K562 (cell line): ENCODE measurements at regions not wholly inside any gene's neighbourhood (a gene's known extent, or its start where the extent isn't known, plus 50 kb on each side); places are given as distances from the start of the nearest gene placed in this dataset.

ENCODE experiments used
- ATAC-seq: fragments of 200-7000 bp; cut with Tn5 transposase; 3 replicates; pipeline ENCODE4 v1.9.1; 2020; ENCODE audit warnings: moderate library complexity
- BruUV-seq: library from RNA; stranded (reverse); fragments of 400-500 nt; replicated peaks from 2 replicates; lab custom pipeline; 2021; lab: Mats Ljungman, UMichigan
- CTCF ChIA-PET: fragments of 300-600 bp; formaldehyde crosslinking; extraction: SDS; loops from one replicate; lab custom pipeline; 2021; ENCODE audit warnings: low intra/inter-chr PET ratio; lab: Yijun Ruan, JAX
- POLR2A ChIA-PET: fragments of 300-600, 350-650 bp; sonication (Branson Sonifier 250); formaldehyde crosslinking; extraction: SDS; loops from one replicate; lab custom pipeline; 2021; ENCODE audit warnings: antibody characterized with exemption, inconsistent platforms; lab: Yijun Ruan, JAX
- DNase-seq, 4 experiments: peaks; one replicate each; pipeline versions ENCODE4 v3.0.0 to v3.0.0-alpha.2; 2011 to 2018; ENCODE audit warnings: low spot score in 3 of 4, mixed read lengths in 3 of 4; ENCODE audit errors: extremely low read depth in 1 of 4
- FAIRE-seq: peaks from 2 replicates; lab custom pipeline; 2011; peaks lifted over from hg19 to GRCh38; lab: Jason Lieb, UNC
- H2AFZ ChIP-seq: 2 replicates; pipeline ENCODE4 v1.6.0; 2011; ENCODE audit warnings: low read depth, low read length, control low read depth, inconsistent platforms
- H3K27ac ChIP-seq: fragments of 200-600 bp; 3 replicates; pipeline ENCODE4 v1.8.0; 2011; ENCODE audit warnings: low read depth, mild to moderate bottlenecking, control low read depth, inconsistent platforms, low read length, moderate library complexity, mixed read lengths; ENCODE audit errors: extremely low read depth
- H3K27me3 ChIP-seq, 2 experiments: fragments of 300-600 bp in 1 of 2; 2 replicates in 1 of 2; 3 replicates in 1 of 2; pipeline versions ENCODE4 v1.6.0 to v1.8.0; 2011; ENCODE audit warnings: inconsistent platforms in 2 of 2, low read length in 2 of 2, mild to moderate bottlenecking in 1 of 2, mixed read lengths in 1 of 2, moderate library complexity in 1 of 2; ENCODE audit not compliant: control insufficient read depth in 2 of 2, insufficient read depth in 2 of 2
- H3K36me3 ChIP-seq: fragments of 300-600 bp; 3 replicates; pipeline ENCODE4 v1.8.0; 2011; ENCODE audit warnings: mild to moderate bottlenecking, low read length, inconsistent platforms; ENCODE audit not compliant: control insufficient read depth, insufficient read depth
- H3K4me1 ChIP-seq, 2 experiments: fragments of 200-600 bp in 1 of 2; replicated peaks in 1 of 2; 2 replicates in 1 of 2; 3 replicates in 1 of 2; pipeline versions ENCODE4 v1.5.1 to v1.8.0; 2011; ENCODE audit warnings: inconsistent platforms in 2 of 2, low read length in 2 of 2, mild to moderate bottlenecking in 1 of 2, mixed read lengths in 1 of 2, moderate library complexity in 1 of 2; ENCODE audit not compliant: control insufficient read depth in 2 of 2, insufficient read depth in 2 of 2
- H3K4me2 ChIP-seq: 2 replicates; pipeline ENCODE4 v1.6.1; 2011; ENCODE audit warnings: low read length, control low read depth, inconsistent platforms, mixed read lengths; ENCODE audit not compliant: insufficient read depth
- H3K4me3 ChIP-seq: fragments of 200-600 bp; sonication (generic), shearing (Covaris generic); 2 replicates; pipeline ENCODE4 v1.5.1; 2016; ENCODE audit warnings: control low read depth, inconsistent platforms
- H3K79me2 ChIP-seq: fragments of 200-600 bp; 3 replicates; pipeline ENCODE4 v1.8.0; 2011; ENCODE audit warnings: low read length, inconsistent platforms; ENCODE audit not compliant: control insufficient read depth, insufficient read depth
- H3K9ac ChIP-seq, 2 experiments: 2 replicates each; pipeline versions ENCODE4 v1.6.0 to v1.6.1; 2011; ENCODE audit warnings: low read depth in 2 of 2, low read length in 2 of 2, control low read depth in 1 of 2, inconsistent platforms in 1 of 2, mild to moderate bottlenecking in 1 of 2, mixed read lengths in 1 of 2; ENCODE audit not compliant: insufficient read depth in 1 of 2
- H3K9me1 ChIP-seq: one replicate; pipeline ENCODE4 v1.6.0; 2011; ENCODE audit warnings: inconsistent platforms, mild to moderate bottlenecking, low read length, moderate library complexity; ENCODE audit not compliant: control insufficient read depth, insufficient read depth
- H3K9me3 ChIP-seq: replicated peaks from 2 replicates; pipeline ENCODE4 v1.5.1; 2011; ENCODE audit warnings: low read depth, low read length, inconsistent platforms; ENCODE audit not compliant: control insufficient read depth, insufficient read depth
- H4K20me1 ChIP-seq: replicated peaks from 2 replicates; pipeline ENCODE4 v1.6.1; 2011; ENCODE audit warnings: low read length, inconsistent platforms, mixed read lengths; ENCODE audit not compliant: control insufficient read depth, insufficient read depth
- ARID2 ChIP-seq: fragments of 450-650 bp; IDR thresholded peaks from 2 replicates; pipeline ENCODE4 v1.6.1; 2017; ENCODE audit warnings: antibody characterized with exemption, mild to moderate bottlenecking
- CBX2 ChIP-seq: fragments of 200-600 bp; sonication (generic); IDR thresholded peaks from one replicate; pipeline ENCODE4 v1.6.1; 2012; ENCODE audit warnings: mild to moderate bottlenecking, low read length, inconsistent platforms; ENCODE audit not compliant: insufficient read depth, poor library complexity, severe bottlenecking
- CREM ChIP-seq: IDR thresholded peaks from 2 replicates; pipeline ENCODE4 v1.6.1; 2014; ENCODE audit warnings: antibody characterized with exemption, low read depth
- DMBX1 ChIP-seq: fragments of 250-450 bp; sonication (Bioruptor Pico); IDR thresholded peaks from 2 replicates; pipeline ENCODE4 v1.8.0; 2022; ENCODE audit warnings: inconsistent platforms, mild to moderate bottlenecking, moderate library complexity, borderline replicate concordance
- ESRRB ChIP-seq: fragments of 250-450 bp; sonication (Bioruptor Pico); IDR thresholded peaks from 2 replicates; pipeline ENCODE4 v1.5.0; 2020; ENCODE audit warnings: mild to moderate bottlenecking, moderate library complexity, borderline replicate concordance
- FUS ChIP-seq: fragments of 200-400 bp; formaldehyde crosslinking; optimal IDR thresholded peaks from 2 replicates; pipeline ENCODE3; 2017; ENCODE audit warnings: low read depth, low read length
- GTF2F1 ChIP-seq: IDR thresholded peaks from 2 replicates; pipeline ENCODE4 v1.6.1; 2011; ENCODE audit warnings: low read depth, low read length, improper control_type of control experiment
- HNRNPUL1 ChIP-seq: fragments of 200-400 bp; formaldehyde crosslinking; IDR thresholded peaks from 2 replicates; pipeline ENCODE4 v1.6.1; 2017; ENCODE audit warnings: low read length
- NR2C2 ChIP-seq, 2 experiments: fragments of 200-800 bp in 1 of 2; sonication (Bioruptor generic) in 1 of 2; sonication (generic) in 1 of 2; formaldehyde crosslinking in 1 of 2; IDR thresholded peaks; 2 replicates each; pipeline versions ENCODE4 v1.6.1 to v1.8.0; 2016 to 2022; ENCODE audit warnings: mild to moderate bottlenecking in 1 of 2, missing compliant biosample characterization in 1 of 2, missing genetic modification characterization in 1 of 2, missing genetic modification reagents in 1 of 2
- NR4A1 ChIP-seq, 2 experiments: fragments of 250-450 bp in 1 of 2; fragments of 450-650 bp in 1 of 2; sonication (Bioruptor Pico) in 1 of 2; IDR thresholded peaks; 2 replicates each; pipeline versions ENCODE4 v1.4.0 to v1.6.1; 2016 to 2020; ENCODE audit warnings: mild to moderate bottlenecking in 2 of 2, missing compliant biosample characterization in 1 of 2, missing genetic modification characterization in 1 of 2, moderate library complexity in 1 of 2
- OTX1 ChIP-seq: fragments of 450-650 bp; formaldehyde crosslinking; IDR thresholded peaks from 2 replicates; pipeline ENCODE4 v1.4.0; 2022; ENCODE audit warnings: mild to moderate bottlenecking
- PML ChIP-seq: IDR thresholded peaks from 2 replicates; pipeline ENCODE4 v1.6.1; 2012; ENCODE audit warnings: low read length, inconsistent platforms
- SOX6 ChIP-seq: fragments of 450-650 bp; IDR thresholded peaks from 2 replicates; pipeline ENCODE4 v1.6.1; 2014; ENCODE audit warnings: mild to moderate bottlenecking
- SP1 ChIP-seq: sonication (generic); formaldehyde crosslinking; IDR thresholded peaks from 2 replicates; pipeline ENCODE4 v1.8.1; 2022; ENCODE audit warnings: mild to moderate bottlenecking, missing genetic modification reagents
- YY1 ChIP-seq, 3 experiments: IDR thresholded peaks; 2 replicates each; pipeline ENCODE4 v1.6.1; 2011; ENCODE audit warnings: low read length in 2 of 3, mild to moderate bottlenecking in 2 of 3, moderate library complexity in 2 of 3, borderline replicate concordance in 1 of 3, control low read depth in 1 of 3, low read depth in 1 of 3; ENCODE audit not compliant: insufficient read depth in 3 of 3, insufficient replicate concordance in 2 of 3, control insufficient read depth in 1 of 3, insufficient read length in 1 of 3; ENCODE audit errors: extremely low read depth in 1 of 3
- ZNF316 ChIP-seq: fragments of 450-650 bp; IDR thresholded peaks from 2 replicates; pipeline ENCODE4 v1.6.1; 2016
- ZNF668 ChIP-seq: fragments of 250-450 bp; sonication (Bioruptor Pico); IDR thresholded peaks from 2 replicates; pipeline ENCODE4 v1.8.0; 2022; ENCODE audit warnings: mild to moderate bottlenecking, inconsistent platforms
- WGBS: fragments of 100-300 bp; shearing (Covaris generic); methylation state at CpG from one replicate; pipeline ENCODE4 v1.1.6; 2016; ENCODE audit warnings: low coverage, mixed read lengths; ENCODE audit not compliant: insufficient coverage; ENCODE audit errors: missing lambda C conversion rate; 5-methylcytosine and 5-hydroxymethylcytosine counted together
- in situ Hi-C: fragments of 300-500 bp; cut with MboI; formaldehyde crosslinking; loops from 4 replicates; pipeline ENCODE4 v1.15.0; 2018; ENCODE audit warnings: inconsistent platforms, mixed read lengths
- intact Hi-C: fragments of 100-400 bp; cut with micrococcal nuclease; formaldehyde crosslinking; loops from 2 replicates; pipeline ENCODE4 v1.14.2; 2022
- TF ChIP-seq, protein P1 (sequence below): IDR thresholded peaks from 3 replicates; pipeline ENCODE4 v1.6.1; 2011; ENCODE audit warnings: borderline replicate concordance, mild to moderate bottlenecking; ENCODE audit not compliant: insufficient read length, insufficient read depth
- TF ChIP-seq, protein P2 (sequence below): fragments of 150-350 bp; IDR thresholded peaks from 2 replicates; pipeline ENCODE4 v1.6.1; 2014; ENCODE audit warnings: low read depth, mild to moderate bottlenecking, low read length, borderline replicate concordance

DNA sequence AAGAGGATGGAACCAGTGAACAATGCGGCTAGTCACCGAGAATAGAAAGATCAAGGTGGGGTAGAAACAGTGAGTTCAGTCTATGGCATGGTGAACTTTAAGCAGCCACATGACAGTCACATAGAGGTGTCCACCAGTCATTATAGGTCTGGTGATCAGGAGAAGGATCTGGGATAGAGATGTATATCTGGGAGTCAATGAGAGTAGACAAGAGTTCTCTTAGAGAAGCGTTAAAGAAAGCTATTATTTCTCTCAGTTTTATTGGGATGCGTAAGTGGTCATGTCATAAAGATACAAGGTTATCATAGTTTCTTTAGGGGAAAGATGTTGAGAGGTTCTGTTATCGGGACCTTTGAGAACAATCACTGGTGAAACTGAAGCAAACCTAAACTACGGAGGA is 136.1 kb upstream of the SLC38A2 start:
- H3K4me1 ChIP-seq, result no peaks in the 10 kb centered on the region
- H3K4me2 ChIP-seq, result no peak overlapping the region
- ATAC-seq, result no peak
- 56% methylated on average over 6 of the region's 6 CpGs for WGBS
- H3K9me3 ChIP-seq, result peaks cover 3% of the 10 kb centered on the region
- ChIA-PET CTCF (no interaction called here), POLR2A (interaction anchor here (0.5 kb wide), 1 partner anchor 61 kb away, joined by 3 read pairs; no protein-coding TSS in a partner anchor)
- no peaks in the 10 kb centered on the region for H3K9me1 ChIP-seq
- DNase-seq, result no peak
- no peaks in the 10 kb centered on the region for H4K20me1 ChIP-seq
- in situ Hi-C loops (no loop called here), intact Hi-C loops (no loop called here)
- H3K27me3 ChIP-seq, result no peaks in the 10 kb centered on the region
- no peaks in the 10 kb centered on the region for H3K36me3 ChIP-seq
- no peaks in the 10 kb centered on the region for H3K79me2 ChIP-seq
- no peak overlapping the region for H3K4me3 ChIP-seq
- BruUV-seq, result no TSS peak
- no peak overlapping the region for H3K27ac ChIP-seq
- no peak for TF ChIP-seq ZNF316
- no peak for TF ChIP-seq SP1 (CRISPR knock-in tag)
- TF ChIP-seq NR4A1 (CRISPR knock-in tag; IDR thresholded peaks at IDR 0.05), result no peak
- TF ChIP-seq NR4A1 (tag; IDR thresholded peaks at IDR 0.05), result no peak
- TF ChIP-seq CREM, result no peak
- TF ChIP-seq ARID2, result no peak
- TF ChIP-seq, protein P1, sequence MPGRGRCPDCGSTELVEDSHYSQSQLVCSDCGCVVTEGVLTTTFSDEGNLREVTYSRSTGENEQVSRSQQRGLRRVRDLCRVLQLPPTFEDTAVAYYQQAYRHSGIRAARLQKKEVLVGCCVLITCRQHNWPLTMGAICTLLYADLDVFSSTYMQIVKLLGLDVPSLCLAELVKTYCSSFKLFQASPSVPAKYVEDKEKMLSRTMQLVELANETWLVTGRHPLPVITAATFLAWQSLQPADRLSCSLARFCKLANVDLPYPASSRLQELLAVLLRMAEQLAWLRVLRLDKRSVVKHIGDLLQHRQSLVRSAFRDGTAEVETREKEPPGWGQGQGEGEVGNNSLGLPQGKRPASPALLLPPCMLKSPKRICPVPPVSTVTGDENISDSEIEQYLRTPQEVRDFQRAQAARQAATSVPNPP, result no peak
- TF ChIP-seq OTX1 (CRISPR knock-in tag), result no peak
- TF ChIP-seq ESRRB (CRISPR knock-in tag), result no peak
- TF ChIP-seq, protein P2, sequence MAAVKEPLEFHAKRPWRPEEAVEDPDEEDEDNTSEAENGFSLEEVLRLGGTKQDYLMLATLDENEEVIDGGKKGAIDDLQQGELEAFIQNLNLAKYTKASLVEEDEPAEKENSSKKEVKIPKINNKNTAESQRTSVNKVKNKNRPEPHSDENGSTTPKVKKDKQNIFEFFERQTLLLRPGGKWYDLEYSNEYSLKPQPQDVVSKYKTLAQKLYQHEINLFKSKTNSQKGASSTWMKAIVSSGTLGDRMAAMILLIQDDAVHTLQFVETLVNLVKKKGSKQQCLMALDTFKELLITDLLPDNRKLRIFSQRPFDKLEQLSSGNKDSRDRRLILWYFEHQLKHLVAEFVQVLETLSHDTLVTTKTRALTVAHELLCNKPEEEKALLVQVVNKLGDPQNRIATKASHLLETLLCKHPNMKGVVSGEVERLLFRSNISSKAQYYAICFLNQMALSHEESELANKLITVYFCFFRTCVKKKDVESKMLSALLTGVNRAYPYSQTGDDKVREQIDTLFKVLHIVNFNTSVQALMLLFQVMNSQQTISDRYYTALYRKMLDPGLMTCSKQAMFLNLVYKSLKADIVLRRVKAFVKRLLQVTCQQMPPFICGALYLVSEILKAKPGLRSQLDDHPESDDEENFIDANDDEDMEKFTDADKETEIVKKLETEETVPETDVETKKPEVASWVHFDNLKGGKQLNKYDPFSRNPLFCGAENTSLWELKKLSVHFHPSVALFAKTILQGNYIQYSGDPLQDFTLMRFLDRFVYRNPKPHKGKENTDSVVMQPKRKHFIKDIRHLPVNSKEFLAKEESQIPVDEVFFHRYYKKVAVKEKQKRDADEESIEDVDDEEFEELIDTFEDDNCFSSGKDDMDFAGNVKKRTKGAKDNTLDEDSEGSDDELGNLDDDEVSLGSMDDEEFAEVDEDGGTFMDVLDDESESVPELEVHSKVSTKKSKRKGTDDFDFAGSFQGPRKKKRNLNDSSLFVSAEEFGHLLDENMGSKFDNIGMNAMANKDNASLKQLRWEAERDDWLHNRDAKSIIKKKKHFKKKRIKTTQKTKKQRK, result no peak
- TF ChIP-seq FUS, result no peak
- no peak for TF ChIP-seq NR2C2 (CRISPR knock-in tag; IDR thresholded peaks at IDR 0.05)
- no peak for TF ChIP-seq NR2C2 (tag; IDR thresholded peaks at IDR 0.05)
- no peak for TF ChIP-seq PML
- no peak for TF ChIP-seq DMBX1 (CRISPR knock-in tag)
- TF ChIP-seq SOX6, result no peak
- TF ChIP-seq CBX2, result no peak
- no peak for TF ChIP-seq HNRNPUL1
- TF ChIP-seq GTF2F1, result no peak
- no peak for TF ChIP-seq ZNF668 (CRISPR knock-in tag)
- TF ChIP-seq YY1 (IDR thresholded peaks at IDR 0.05; ENCODE audit: borderline replicate concordance in 1 of 3, control insufficient read depth in 1 of 3, extremely low read depth in 1 of 3, insufficient read depth in 3 of 3, insufficient read length in 1 of 3, insufficient replicate concordance in 2 of 3, low read depth in 1 of 3, low read length in 2 of 3), result no peak
- FAIRE-seq, result no peak
- H3K9ac ChIP-seq, result no peak overlapping the region
- H2AFZ ChIP-seq, result no peak overlapping the region
